Endothelial cell of umbilical vein (primary cell): ENCODE measurements at regions not wholly inside any gene's neighbourhood (a gene's known extent, or its start where the extent isn't known, plus 50 kb on each side); places are given as distances from the start of the nearest gene placed in this dataset.

Experiments
- BruUV-seq: library from RNA; stranded (reverse); fragments of 400-500 nt; replicated peaks from 2 replicates; lab custom pipeline; 2021; lab: Mats Ljungman, UMichigan
- CTCF ChIA-PET: fragments of 300-600, 350-600 bp; sonication (Branson Sonifier 250); formaldehyde crosslinking; loops from one replicate; lab custom pipeline; 2021; ENCODE audit warnings: antibody characterized with exemption, inconsistent platforms; lab: Charles Lee
- POLR2A ChIA-PET: fragments of 300-600, 350-600 bp; sonication (Branson Sonifier 250); formaldehyde crosslinking; loops from one replicate; lab custom pipeline; 2021; ENCODE audit warnings: antibody characterized with exemption, inconsistent platforms; lab: Charles Lee
- DNase-seq: peaks from one replicate; pipeline ENCODE4 v3.0.0-alpha.2; 2011; ENCODE audit warnings: low read depth, low spot score
- FAIRE-seq: peaks from 2 replicates; lab custom pipeline; 2011; peaks lifted over from hg19 to GRCh38; lab: Jason Lieb, UNC
- H2AFZ ChIP-seq: 2 replicates; pipeline ENCODE4 v1.6.0; 2012; ENCODE audit warnings: low read depth, low read length, control low read depth, inconsistent platforms
- H3K27ac ChIP-seq: 2 replicates; pipeline ENCODE4 v1.5.1; 2011; ENCODE audit warnings: low read depth, mild to moderate bottlenecking, control low read depth, low read length, moderate library complexity; ENCODE audit not compliant: insufficient read depth
- H3K27me3 ChIP-seq, 2 experiments: 2 replicates each; pipeline versions ENCODE4 v1.6.0 to v1.6.1; 2011; ENCODE audit warnings: low read length in 2 of 2, mixed read lengths in 1 of 2; ENCODE audit not compliant: control insufficient read depth in 2 of 2, insufficient read depth in 2 of 2
- H3K36me3 ChIP-seq, 2 experiments: 2 replicates in 1 of 2; 3 replicates in 1 of 2; pipeline ENCODE4 v1.5.1; 2011; ENCODE audit warnings: low read length in 2 of 2, mild to moderate bottlenecking in 1 of 2, moderate library complexity in 1 of 2; ENCODE audit not compliant: control insufficient read depth in 2 of 2, insufficient read depth in 2 of 2; ENCODE audit errors: extremely low read depth in 1 of 2
- H3K4me1 ChIP-seq: 3 replicates; pipeline ENCODE4 v1.5.1; 2011; ENCODE audit warnings: mild to moderate bottlenecking, low read length; ENCODE audit not compliant: control insufficient read depth, insufficient read depth; ENCODE audit errors: extremely low read depth
- H3K4me2 ChIP-seq: 2 replicates; pipeline ENCODE4 v1.6.1; 2011; ENCODE audit warnings: low read length, control low read depth, mixed read lengths; ENCODE audit not compliant: insufficient read depth
- H3K4me3 ChIP-seq, 3 experiments: fragments of 200-600 bp in 1 of 3; sonication (generic), shearing (Covaris generic) in 1 of 3; replicated peaks in 1 of 3; 2 replicates each; pipeline ENCODE4 v1.5.1; 2011 to 2016; ENCODE audit warnings: control low read depth in 3 of 3, low read length in 3 of 3, mild to moderate bottlenecking in 2 of 3, inconsistent platforms in 1 of 3, low read depth in 1 of 3, moderate library complexity in 1 of 3; ENCODE audit not compliant: insufficient read depth in 1 of 3
- H3K79me2 ChIP-seq: 2 replicates; pipeline ENCODE4 v1.6.0; 2012; ENCODE audit warnings: low read length, inconsistent platforms; ENCODE audit not compliant: control insufficient read depth, insufficient read depth
- H3K9ac ChIP-seq: replicated peaks from 2 replicates; pipeline ENCODE3; 2011; ENCODE audit warnings: low read length, control low read depth; ENCODE audit not compliant: insufficient read depth; ENCODE audit errors: extremely low read depth
- H3K9me1 ChIP-seq: replicated peaks from 3 replicates; pipeline ENCODE4 v1.6.0; 2011; ENCODE audit warnings: mild to moderate bottlenecking, low read length; ENCODE audit not compliant: control insufficient read depth, insufficient read depth; ENCODE audit errors: extremely low read depth
- H3K9me3 ChIP-seq: replicated peaks from 2 replicates; pipeline ENCODE4 v1.5.1; 2012; ENCODE audit warnings: low read length, inconsistent platforms; ENCODE audit not compliant: control insufficient read depth, insufficient read depth
- H4K20me1 ChIP-seq: replicated peaks from 2 replicates; pipeline ENCODE3; 2011; ENCODE audit warnings: mild to moderate bottlenecking, low read length; ENCODE audit not compliant: control insufficient read depth, insufficient read depth; ENCODE audit errors: extremely low read depth
- EZH2 ChIP-seq: IDR thresholded peaks from 2 replicates; pipeline ENCODE4 v1.6.1; 2012; ENCODE audit warnings: borderline replicate concordance, low read depth, mild to moderate bottlenecking, moderate library complexity, low read length, inconsistent platforms; ENCODE audit not compliant: severe bottlenecking
- FOS ChIP-seq: IDR thresholded peaks from 2 replicates; pipeline ENCODE4 v1.6.1; 2011; ENCODE audit warnings: mild to moderate bottlenecking, low read length, moderate library complexity, borderline replicate concordance; ENCODE audit not compliant: insufficient read depth
- GATA2 ChIP-seq: IDR thresholded peaks from 2 replicates; pipeline ENCODE4 v1.7.0; 2011; ENCODE audit warnings: low read depth, mild to moderate bottlenecking, moderate library complexity, mixed read lengths, low read length; ENCODE audit not compliant: insufficient read length, insufficient read depth
- JUN ChIP-seq: IDR thresholded peaks from 2 replicates; pipeline ENCODE4 v1.6.1; 2011; ENCODE audit warnings: borderline replicate concordance, low read depth; ENCODE audit not compliant: insufficient read length, insufficient read depth
- MYC ChIP-seq: IDR thresholded peaks from one replicate; pipeline ENCODE4 v1.6.1; 2011; ENCODE audit warnings: mild to moderate bottlenecking, low read depth, low read length
- POLR2A ChIP-seq: IDR thresholded peaks from 2 replicates; pipeline ENCODE4 v1.6.1; 2012; ENCODE audit warnings: low read depth, mild to moderate bottlenecking, control low read depth, low read length
- POLR2AphosphoS5 ChIP-seq: IDR thresholded peaks from 2 replicates; pipeline ENCODE4 v1.6.1; 2012; ENCODE audit warnings: low read depth, mild to moderate bottlenecking, control low read depth, low read length, moderate library complexity; ENCODE audit not compliant: insufficient read depth
- dilution Hi-C: fragments of 300-500 bp; cut with MboI; formaldehyde crosslinking; loops from one replicate; pipeline ENCODE4 v1.15.0; 2019; ENCODE audit warnings: low sequenced_read_pairs; ENCODE audit not compliant: extremely low pct_ligation_motif_present
- intact Hi-C: fragments of 100-400 bp; cut with micrococcal nuclease; formaldehyde crosslinking; loops from one replicate; pipeline ENCODE4 v1.10.0; 2022
- TF ChIP-seq, protein P1 (sequence below): IDR thresholded peaks from 2 replicates; pipeline ENCODE4 v1.6.1; 2011; ENCODE audit not compliant: insufficient read depth, insufficient read length
- TF ChIP-seq, protein P2 (sequence below), 2 donors: IDR thresholded peaks; 1 replicate in 1 of 2; 2 replicates in 1 of 2; pipeline ENCODE4 v1.5.1; 2011; ENCODE audit warnings: low read length in 2 of 2, mild to moderate bottlenecking in 2 of 2, moderate library complexity in 2 of 2, control low read depth in 1 of 2, inconsistent platforms in 1 of 2, low read depth in 1 of 2; ENCODE audit not compliant: insufficient read depth in 1 of 2; ENCODE audit errors: extremely low read depth in 1 of 2

DNA sequence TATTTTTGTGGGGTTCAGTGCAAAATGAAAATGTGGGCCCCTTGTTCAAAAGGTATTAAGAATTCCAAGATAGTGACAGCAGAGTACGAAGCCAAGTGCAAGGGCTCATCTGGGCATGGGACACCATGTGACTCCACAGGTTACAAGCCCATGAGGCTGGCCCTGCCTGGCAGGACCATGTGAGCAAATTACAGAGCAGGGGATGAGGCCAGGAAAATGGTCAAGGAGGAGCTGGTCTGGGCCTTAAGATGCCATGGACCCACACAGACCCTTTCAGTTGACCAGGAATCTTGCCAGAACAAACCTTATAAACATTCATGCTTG, 86.9 kb downstream of the SNX5 start:
- ChIA-PET CTCF (interaction anchor here (0.8 kb wide), 1 partner anchor 13 kb away, joined by 3 read pairs; no protein-coding TSS in a partner anchor), POLR2A (no interaction called here)
- FAIRE-seq (no peak), DNase-seq (no peak)
- Histone ChIP-seq H4K20me1 (no peaks in the 10 kb centered on the region), H2AFZ (no peak overlapping the region), H3K27me3 (peaks cover 0 to 10% of the 10 kb centered on the region in 2 experiments), H3K9me3 (no peaks in the 10 kb centered on the region), H3K9me1 (no peaks in the 10 kb centered on the region), H3K79me2 (no peaks in the 10 kb centered on the region), H3K4me3 (no peak overlapping the region), H3K4me2 (no peak overlapping the region), H3K9ac (no peak overlapping the region), H3K36me3 (no peaks in the 10 kb centered on the region), H3K27ac (no peak overlapping the region), H3K4me1 (peaks cover 5% of the 10 kb centered on the region)
- intact Hi-C loops (no loop called here), dilution Hi-C loops (no loop called here)
- TF ChIP-seq, protein P1, sequence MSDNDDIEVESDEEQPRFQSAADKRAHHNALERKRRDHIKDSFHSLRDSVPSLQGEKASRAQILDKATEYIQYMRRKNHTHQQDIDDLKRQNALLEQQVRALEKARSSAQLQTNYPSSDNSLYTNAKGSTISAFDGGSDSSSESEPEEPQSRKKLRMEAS, result no peak
- TF ChIP-seq POLR2AphosphoS5, result no peak
- no peak for TF ChIP-seq FOS
- no peak for TF ChIP-seq POLR2A
- no peak for TF ChIP-seq MYC
- TF ChIP-seq GATA2, result no peak
- TF ChIP-seq EZH2, result no peak
- TF ChIP-seq, protein P2, sequence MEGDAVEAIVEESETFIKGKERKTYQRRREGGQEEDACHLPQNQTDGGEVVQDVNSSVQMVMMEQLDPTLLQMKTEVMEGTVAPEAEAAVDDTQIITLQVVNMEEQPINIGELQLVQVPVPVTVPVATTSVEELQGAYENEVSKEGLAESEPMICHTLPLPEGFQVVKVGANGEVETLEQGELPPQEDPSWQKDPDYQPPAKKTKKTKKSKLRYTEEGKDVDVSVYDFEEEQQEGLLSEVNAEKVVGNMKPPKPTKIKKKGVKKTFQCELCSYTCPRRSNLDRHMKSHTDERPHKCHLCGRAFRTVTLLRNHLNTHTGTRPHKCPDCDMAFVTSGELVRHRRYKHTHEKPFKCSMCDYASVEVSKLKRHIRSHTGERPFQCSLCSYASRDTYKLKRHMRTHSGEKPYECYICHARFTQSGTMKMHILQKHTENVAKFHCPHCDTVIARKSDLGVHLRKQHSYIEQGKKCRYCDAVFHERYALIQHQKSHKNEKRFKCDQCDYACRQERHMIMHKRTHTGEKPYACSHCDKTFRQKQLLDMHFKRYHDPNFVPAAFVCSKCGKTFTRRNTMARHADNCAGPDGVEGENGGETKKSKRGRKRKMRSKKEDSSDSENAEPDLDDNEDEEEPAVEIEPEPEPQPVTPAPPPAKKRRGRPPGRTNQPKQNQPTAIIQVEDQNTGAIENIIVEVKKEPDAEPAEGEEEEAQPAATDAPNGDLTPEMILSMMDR (IDR thresholded peaks at IDR 0.05; ENCODE audit: extremely low read depth in 1 of 2, insufficient read depth in 1 of 2, low read depth in 1 of 2, low read length in 2 of 2), result no peak
- no peak for TF ChIP-seq JUN
- no TSS peak for BruUV-seq
